H9 (cell line): ENCODE measurements at regions not wholly inside any gene's neighbourhood (a gene's known extent, or its start where the extent isn't known, plus 50 kb on each side); places are given as distances from the start of the nearest gene placed in this dataset.

Experiments
- DNase-seq: peaks from one replicate; pipeline ENCODE4 v3.0.0-alpha.2; 2017
- H2AFZ ChIP-seq: one replicate; pipeline ENCODE4 v1.6.1; 2013; ENCODE audit warnings: mild to moderate bottlenecking, low read length, control low read depth, moderate library complexity
- H2AK5ac ChIP-seq: 2 replicates; pipeline ENCODE4 v1.6.1; 2013; ENCODE audit warnings: low read length, control low read depth, mixed read lengths; ENCODE audit not compliant: insufficient read length
- H2BK120ac ChIP-seq: one replicate; pipeline ENCODE4 v1.6.1; 2013; ENCODE audit warnings: low read depth, mild to moderate bottlenecking, low read length, control low read depth, inconsistent platforms; ENCODE audit not compliant: poor library complexity, severe bottlenecking
- H2BK12ac ChIP-seq: 2 replicates; pipeline ENCODE4 v1.6.1; 2013; ENCODE audit warnings: low read length, control low read depth, mixed read lengths, low read depth; ENCODE audit not compliant: insufficient read length
- H2BK15ac ChIP-seq: 2 replicates; pipeline ENCODE4 v1.6.1; 2013; ENCODE audit warnings: low read depth, low read length, control low read depth
- H2BK20ac ChIP-seq: one replicate; pipeline ENCODE4 v1.6.1; 2013; ENCODE audit warnings: low read depth, mild to moderate bottlenecking, low read length, control low read depth, inconsistent platforms; ENCODE audit not compliant: poor library complexity, severe bottlenecking
- H2BK5ac ChIP-seq: 2 replicates; pipeline ENCODE4 v1.6.1; 2013; ENCODE audit warnings: low read length, control low read depth, mixed read lengths; ENCODE audit not compliant: insufficient read length
- H3K14ac ChIP-seq: 2 replicates; pipeline ENCODE4 v1.6.1; 2013; ENCODE audit warnings: low read length, control low read depth; ENCODE audit not compliant: insufficient read depth
- H3K18ac ChIP-seq: 2 replicates; pipeline ENCODE4 v1.6.1; 2013; ENCODE audit warnings: low read depth, mild to moderate bottlenecking, mixed read lengths, low read length, control low read depth; ENCODE audit not compliant: insufficient read length
- H3K23ac ChIP-seq: 2 replicates; pipeline ENCODE4 v1.6.1; 2013; ENCODE audit warnings: low read length, control low read depth, mixed read lengths, low read depth; ENCODE audit not compliant: insufficient read length
- H3K23me2 ChIP-seq: 2 replicates; pipeline ENCODE4 v1.6.1; 2013; ENCODE audit warnings: low read depth, mild to moderate bottlenecking, mixed read lengths, low read length, control low read depth; ENCODE audit not compliant: insufficient read length, poor library complexity, severe bottlenecking
- H3K27ac ChIP-seq: 2 replicates; pipeline ENCODE4 v1.5.1; 2013; ENCODE audit warnings: low read length, control low read depth, mixed read lengths, low read depth; ENCODE audit not compliant: insufficient read length
- H3K27me3 ChIP-seq: 2 replicates; pipeline ENCODE4 v1.6.1; 2013; ENCODE audit warnings: low read length, control low read depth, inconsistent platforms; ENCODE audit not compliant: insufficient read depth
- H3K4ac ChIP-seq: 2 replicates; pipeline ENCODE4 v1.6.1; 2013; ENCODE audit warnings: low read depth, mild to moderate bottlenecking, control low read depth, inconsistent platforms, low read length, moderate library complexity
- H3K4me1 ChIP-seq: 2 replicates; pipeline ENCODE4 v1.6.1; 2013; ENCODE audit warnings: low read length, control low read depth, inconsistent platforms; ENCODE audit not compliant: insufficient read depth
- H3K4me2 ChIP-seq: 2 replicates; pipeline ENCODE4 v1.6.1; 2013; ENCODE audit warnings: low read length, control low read depth, mixed read lengths; ENCODE audit not compliant: insufficient read length, insufficient read depth
- H3K56ac ChIP-seq: 2 replicates; pipeline ENCODE4 v1.6.1; 2013; ENCODE audit warnings: low read depth, mild to moderate bottlenecking, mixed read lengths, low read length, control low read depth; ENCODE audit not compliant: insufficient read length
- H3K79me1 ChIP-seq: 2 replicates; pipeline ENCODE4 v1.6.1; 2013; ENCODE audit warnings: low read depth, mild to moderate bottlenecking, moderate library complexity, low read length, control low read depth, inconsistent platforms; ENCODE audit not compliant: insufficient read depth, poor library complexity, severe bottlenecking
- H3K79me2 ChIP-seq: 2 replicates; pipeline ENCODE4 v1.6.1; 2013; ENCODE audit warnings: low read length, control low read depth, inconsistent platforms; ENCODE audit not compliant: insufficient read depth
- H3K9ac ChIP-seq: 2 replicates; pipeline ENCODE4 v1.6.1; 2013; ENCODE audit warnings: low read length, control low read depth, mixed read lengths; ENCODE audit not compliant: insufficient read length; ENCODE audit errors: extremely low read depth
- H3K9me3 ChIP-seq: one replicate; pipeline ENCODE4 v1.6.1; 2013; ENCODE audit warnings: low read depth, low read length, inconsistent platforms; ENCODE audit not compliant: control insufficient read depth
- H3T11ph ChIP-seq: one replicate; pipeline ENCODE4 v1.6.1; 2013; ENCODE audit warnings: mild to moderate bottlenecking, low read length, control low read depth, inconsistent platforms
- H4K20me1 ChIP-seq: one replicate; pipeline ENCODE4 v1.6.1; 2013; ENCODE audit not compliant: control insufficient read depth, insufficient read length, insufficient read depth
- H4K5ac ChIP-seq: 2 replicates; pipeline ENCODE4 v1.6.1; 2013; ENCODE audit warnings: low read depth, mild to moderate bottlenecking, mixed read lengths, low read length, control low read depth; ENCODE audit not compliant: insufficient read length
- H4K8ac ChIP-seq: replicated peaks from 2 replicates; pipeline ENCODE4 v1.6.1; 2013; ENCODE audit warnings: low read length, control low read depth, mixed read lengths, low read depth; ENCODE audit not compliant: insufficient read length
- H4K91ac ChIP-seq: 2 replicates; pipeline ENCODE4 v1.6.1; 2013; ENCODE audit warnings: low read depth, mild to moderate bottlenecking, moderate library complexity, mixed read lengths, low read length, control low read depth; ENCODE audit not compliant: insufficient read length
- H3K27ac Mint-ChIP-seq, 3 experiments: 2 replicates in 2 of 3; 3 replicates in 1 of 3; pipeline ENCODE4 v1.8.0; 2020 to 2021; ENCODE audit warnings: mixed read lengths in 3 of 3, mild to moderate bottlenecking in 1 of 3, moderate library complexity in 1 of 3
- H3K27me3 Mint-ChIP-seq: 2 replicates; pipeline ENCODE4 v1.8.0; 2021; ENCODE audit warnings: low read depth, mild to moderate bottlenecking, moderate library complexity, mixed read lengths
- H3K36me3 Mint-ChIP-seq, 3 experiments: 2 replicates in 2 of 3; 3 replicates in 1 of 3; pipeline ENCODE4 v1.8.0; 2020 to 2021; ENCODE audit warnings: low read depth in 3 of 3, mixed read lengths in 3 of 3; ENCODE audit not compliant: insufficient read depth in 1 of 3
- H3K4me1 Mint-ChIP-seq, 2 experiments: 2 replicates each; pipeline ENCODE4 v1.8.0; 2020; ENCODE audit warnings: mixed read lengths in 2 of 2
- H3K4me3 Mint-ChIP-seq, 2 experiments: 2 replicates in 1 of 2; 3 replicates in 1 of 2; pipeline ENCODE4 v1.8.0; 2020 to 2021; ENCODE audit warnings: mild to moderate bottlenecking in 2 of 2, mixed read lengths in 2 of 2, moderate library complexity in 1 of 2
- H3K9me3 Mint-ChIP-seq, 2 experiments: 2 replicates in 1 of 2; 3 replicates in 1 of 2; pipeline ENCODE4 v1.8.0; 2020; ENCODE audit warnings: mild to moderate bottlenecking in 2 of 2, mixed read lengths in 2 of 2, moderate library complexity in 1 of 2
- WGBS: extraction: QIAGEN DNeasy Blood & Tissue Kit; methylation state at CpG from one replicate; pipeline ENCODE4 v1.1.7; 2013; ENCODE audit warnings: missing lambda C conversion rate, low lambda C conversion rate, mixed read lengths; ENCODE audit not compliant: insufficient read length; ENCODE audit errors: extremely low coverage; 5-methylcytosine and 5-hydroxymethylcytosine counted together
- TF ChIP-seq, protein P1 (sequence below): fragments of 200-600 bp; sonication (generic); conservative IDR thresholded peaks from 3 replicates; pipeline ENCODE4 v1.8.0; 2021; ENCODE audit warnings: antibody characterized with exemption, mild to moderate bottlenecking

DNA sequence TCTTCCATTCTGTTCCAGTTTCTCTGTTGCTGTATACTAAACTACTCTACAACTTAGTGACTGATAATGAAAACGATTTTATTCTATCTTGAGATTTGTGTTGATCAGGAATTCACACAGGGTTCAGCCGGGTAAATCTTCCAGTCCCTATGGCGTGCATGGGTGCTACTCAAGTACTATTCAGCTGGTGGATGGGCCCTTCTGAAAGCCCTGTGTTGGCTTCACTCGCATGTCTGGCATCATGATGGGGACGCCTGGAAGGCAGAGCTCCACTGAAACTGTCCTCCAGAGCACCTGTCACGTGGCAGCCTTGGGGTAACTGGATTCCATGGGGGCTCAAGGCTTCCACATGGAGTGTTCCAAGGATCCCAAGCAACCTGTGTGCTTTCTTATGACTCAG lies 86.0 kb upstream of the ZMIZ1 start:
- no peaks in the 10 kb centered on the region for H4K20me1 ChIP-seq
- H4K8ac ChIP-seq = no peak overlapping the region
- no peak overlapping the region for H2AFZ ChIP-seq
- no peak overlapping the region for H2BK120ac ChIP-seq
- H3K4me2 ChIP-seq = no peak overlapping the region
- no peak overlapping the region for H2BK12ac ChIP-seq
- H3K27ac ChIP-seq = no peak overlapping the region
- no peaks in the 10 kb centered on the region for H3K79me2 ChIP-seq
- H2BK15ac ChIP-seq = no peak overlapping the region
- no peak for DNase-seq
- H2BK5ac ChIP-seq = no peak overlapping the region
- H3K4me1 ChIP-seq = peaks cover 12% of the 10 kb centered on the region
- H2BK20ac ChIP-seq = no peak overlapping the region
- H2AK5ac ChIP-seq = no peak overlapping the region
- H3T11ph ChIP-seq = no peak overlapping the region
- H3K79me1 ChIP-seq = no peaks in the 10 kb centered on the region
- peaks cover 39 to 40% of the 10 kb centered on the region in 2 experiments for H3K4me1 Mint-ChIP-seq
- no peaks in the 10 kb centered on the region for H3K27me3 ChIP-seq
- H3K9me3 ChIP-seq = no peaks in the 10 kb centered on the region
- no peak overlapping the region for H3K27ac Mint-ChIP-seq
- H3K4me3 Mint-ChIP-seq = no peak overlapping the region
- H3K9me3 Mint-ChIP-seq = no peaks in the 10 kb centered on the region
- no peak overlapping the region for H3K18ac ChIP-seq
- no peak overlapping the region for H4K91ac ChIP-seq
- no peak overlapping the region for H3K9ac ChIP-seq
- no peaks in the 10 kb centered on the region for H3K23me2 ChIP-seq
- H3K4ac ChIP-seq = no peak overlapping the region
- no peaks in the 10 kb centered on the region for H3K36me3 Mint-ChIP-seq
- TF ChIP-seq, protein P1, sequence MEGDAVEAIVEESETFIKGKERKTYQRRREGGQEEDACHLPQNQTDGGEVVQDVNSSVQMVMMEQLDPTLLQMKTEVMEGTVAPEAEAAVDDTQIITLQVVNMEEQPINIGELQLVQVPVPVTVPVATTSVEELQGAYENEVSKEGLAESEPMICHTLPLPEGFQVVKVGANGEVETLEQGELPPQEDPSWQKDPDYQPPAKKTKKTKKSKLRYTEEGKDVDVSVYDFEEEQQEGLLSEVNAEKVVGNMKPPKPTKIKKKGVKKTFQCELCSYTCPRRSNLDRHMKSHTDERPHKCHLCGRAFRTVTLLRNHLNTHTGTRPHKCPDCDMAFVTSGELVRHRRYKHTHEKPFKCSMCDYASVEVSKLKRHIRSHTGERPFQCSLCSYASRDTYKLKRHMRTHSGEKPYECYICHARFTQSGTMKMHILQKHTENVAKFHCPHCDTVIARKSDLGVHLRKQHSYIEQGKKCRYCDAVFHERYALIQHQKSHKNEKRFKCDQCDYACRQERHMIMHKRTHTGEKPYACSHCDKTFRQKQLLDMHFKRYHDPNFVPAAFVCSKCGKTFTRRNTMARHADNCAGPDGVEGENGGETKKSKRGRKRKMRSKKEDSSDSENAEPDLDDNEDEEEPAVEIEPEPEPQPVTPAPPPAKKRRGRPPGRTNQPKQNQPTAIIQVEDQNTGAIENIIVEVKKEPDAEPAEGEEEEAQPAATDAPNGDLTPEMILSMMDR = no peak
- no peak overlapping the region for H3K14ac ChIP-seq
- WGBS = no CpG with 5 or more reads among the region's 6 CpGs
- H3K56ac ChIP-seq = no peak overlapping the region
- no peak overlapping the region for H4K5ac ChIP-seq
- no peak overlapping the region for H3K23ac ChIP-seq
- peaks cover 26% of the 10 kb centered on the region for H3K27me3 Mint-ChIP-seq
